GM10266 (cell line): ENCODE measurements at regions not wholly inside any gene's neighbourhood (a gene's known extent, or its start where the extent isn't known, plus 50 kb on each side); places are given as distances from the start of the nearest gene placed in this dataset.
"Not testable (repeated sequence)": the region's sequence is repeated elsewhere in the genome, so short reads cannot be mapped to it uniquely, and the experiment has no call there.

Experiments
- DNase-seq: peaks from one replicate; pipeline ENCODE4 v3.0.0; 2012; ENCODE audit errors: extremely low spot score
- CTCF ChIP-seq: IDR thresholded peaks from 2 replicates; pipeline ENCODE4 v1.5.1; 2012; ENCODE audit warnings: mild to moderate bottlenecking, low read depth; ENCODE audit not compliant: control insufficient read depth, insufficient read depth; ENCODE audit errors: missing control alignments

GRCh38 chr17:63224644-63225043 lies 221.5 kb downstream of the CYB561 start:
- TF ChIP-seq CTCF, result no peak
- DNase-seq, result no peak

GRCh38 chr17:63226720-63227119 lies 219.4 kb downstream of the CYB561 start:
- DNase-seq, result not testable (repeated sequence)

GRCh38 chr17:63231015-63231620 lies 215.0 kb downstream of the CYB561 start:
- not testable (repeated sequence) for DNase-seq

- no peak for DNase-seq
- TF ChIP-seq CTCF, result no peak
Observed at GRCh38 chr17:63232565-63233310, 213.4 kb downstream of the CYB561 start.

GRCh38 chr17:63240106-63240505 lies 206.0 kb downstream of the CYB561 start:
- DNase-seq, result no peak
- TF ChIP-seq CTCF, result no peak

- TF ChIP-seq CTCF, result no peak
- DNase-seq, result no peak
Observed at GRCh38 chr17:63246344-63246743, 199.8 kb downstream of the CYB561 start.

GRCh38 chr17:63247706-63248105 lies 198.4 kb downstream of the CYB561 start:
- no peak for DNase-seq
- no peak for TF ChIP-seq CTCF

- no peak for TF ChIP-seq CTCF
- no peak for DNase-seq
Observed at GRCh38 chr17:63249256-63250004, 196.7 kb downstream of the CYB561 start.
